ENCODE measurements at regions not wholly inside any gene's neighbourhood (a gene's known extent, or its start where the extent isn't known, plus 50 kb on each side); places are given as distances from the start of the nearest gene placed in this dataset.

DNA sequence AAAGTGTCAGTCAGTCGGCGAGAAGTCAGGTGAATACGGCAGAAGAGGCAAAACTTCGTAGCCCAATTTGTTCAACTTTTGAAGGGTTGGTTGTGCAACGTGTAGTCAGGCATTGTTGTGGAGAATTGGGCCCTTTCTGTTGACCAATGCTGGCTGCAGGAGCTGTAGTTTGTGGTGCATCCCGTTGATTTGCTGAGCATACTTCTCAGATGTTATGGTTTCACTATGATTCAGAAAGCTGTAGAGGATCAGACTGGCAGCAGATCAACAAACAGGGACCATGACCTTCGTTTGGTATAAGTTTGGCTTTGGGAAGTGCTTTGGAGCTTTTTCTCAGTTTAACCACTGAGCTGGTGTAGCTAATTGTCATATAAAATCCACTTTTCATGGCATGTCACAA, 190.2 kb upstream of the ADAMTS5 start:
- POLR2A ChIA-PET: no interaction called here
- TF ChIP-seq ZNF384 (IDR thresholded peaks at IDR 0.05) (no peak), ELF4 (IDR thresholded peaks at IDR 0.05) (no peak), FOXK2 (IDR thresholded peaks at IDR 0.05) (no peak), HDGF (IDR thresholded peaks at IDR 0.05; ENCODE audit: borderline replicate concordance) (no peak), TARDBP (IDR thresholded peaks at IDR 0.05) (no peak), ARNT (IDR thresholded peaks at IDR 0.05) (no peak), BHLHE40 (IDR thresholded peaks at IDR 0.05; ENCODE audit: borderline replicate concordance) (no peak), SP1 (IDR thresholded peaks at IDR 0.05) (no peak), CTBP1 (IDR thresholded peaks at IDR 0.05; ENCODE audit: borderline replicate concordance) (no peak), L3MBTL2 (conservative IDR thresholded peaks at IDR 0.05) (no peak), FOXM1 (IDR thresholded peaks at IDR 0.05; ENCODE audit: borderline replicate concordance) (no peak), LEF1 (IDR thresholded peaks at IDR 0.05; ENCODE audit: borderline replicate concordance) (no peak)
- TF ChIP-seq, protein P1, sequence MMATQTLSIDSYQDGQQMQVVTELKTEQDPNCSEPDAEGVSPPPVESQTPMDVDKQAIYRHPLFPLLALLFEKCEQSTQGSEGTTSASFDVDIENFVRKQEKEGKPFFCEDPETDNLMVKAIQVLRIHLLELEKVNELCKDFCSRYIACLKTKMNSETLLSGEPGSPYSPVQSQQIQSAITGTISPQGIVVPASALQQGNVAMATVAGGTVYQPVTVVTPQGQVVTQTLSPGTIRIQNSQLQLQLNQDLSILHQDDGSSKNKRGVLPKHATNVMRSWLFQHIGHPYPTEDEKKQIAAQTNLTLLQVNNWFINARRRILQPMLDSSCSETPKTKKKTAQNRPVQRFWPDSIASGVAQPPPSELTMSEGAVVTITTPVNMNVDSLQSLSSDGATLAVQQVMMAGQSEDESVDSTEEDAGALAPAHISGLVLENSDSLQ (IDR thresholded peaks at IDR 0.05): no peak
- CTCF ChIA-PET: no interaction called here
- DNase-seq (ENCODE audit: extremely low spot score): no peak

DNA sequence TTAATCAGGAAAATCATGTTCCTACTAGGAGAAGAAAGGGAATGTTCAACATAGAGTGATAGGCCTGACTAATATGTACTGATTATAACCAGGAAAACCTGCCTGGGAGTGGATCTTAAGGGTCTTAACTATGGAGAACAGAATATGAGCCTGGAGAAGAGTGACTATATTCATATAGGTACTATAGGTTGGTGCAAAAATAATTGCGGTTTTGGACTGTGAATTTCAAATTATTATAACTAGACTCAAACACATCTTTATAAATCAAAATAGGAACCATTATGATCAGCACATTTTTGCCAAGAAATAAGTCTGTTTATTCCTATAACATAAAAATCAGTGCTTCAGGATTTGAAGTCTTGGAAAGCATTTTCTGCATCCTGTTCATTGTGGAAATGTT, 189.8 kb upstream of the ADAMTS5 start:
- TF ChIP-seq ZNF384 (IDR thresholded peaks at IDR 0.05) (no peak), ELF4 (IDR thresholded peaks at IDR 0.05) (peak; percentile 60; the same call in 1 of the 2 replicates)
- DNase-seq (ENCODE audit: extremely low spot score): no peak
- CTCF ChIA-PET: no interaction called here
- POLR2A ChIA-PET: no interaction called here

DNA sequence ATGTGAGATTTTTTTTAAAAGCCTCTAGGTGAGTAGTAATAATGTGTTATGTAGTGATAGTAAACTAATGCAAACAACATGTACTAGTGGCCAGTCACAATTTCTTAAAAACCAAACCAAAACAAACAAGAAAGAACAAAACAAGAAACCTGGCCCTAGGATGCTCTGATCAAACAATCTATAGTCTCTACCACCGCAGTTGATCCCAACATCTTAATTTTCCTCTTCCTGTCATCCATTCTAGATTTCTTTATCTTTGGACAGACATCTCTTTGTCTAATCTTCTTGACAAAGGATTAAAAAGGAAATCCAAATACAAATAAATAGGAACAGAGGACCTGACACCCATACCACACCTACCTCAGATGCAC, 188.2 kb upstream of the ADAMTS5 start:
- DNase-seq (ENCODE audit: extremely low spot score): no peak
- TF ChIP-seq ARNT (IDR thresholded peaks at IDR 0.05): no peak
- TF ChIP-seq BHLHE40 (IDR thresholded peaks at IDR 0.05; ENCODE audit: borderline replicate concordance): no peak
- no peak for TF ChIP-seq CTBP1 (IDR thresholded peaks at IDR 0.05; ENCODE audit: borderline replicate concordance)
- no peak for TF ChIP-seq ELF4 (IDR thresholded peaks at IDR 0.05)
- no peak for TF ChIP-seq FOXA1 (IDR thresholded peaks at IDR 0.05)
- TF ChIP-seq SUZ12 (IDR thresholded peaks at IDR 0.05): no peak
- no peak for TF ChIP-seq LEF1 (IDR thresholded peaks at IDR 0.05; ENCODE audit: borderline replicate concordance)
- TF ChIP-seq FOXM1 (IDR thresholded peaks at IDR 0.05; ENCODE audit: borderline replicate concordance): no peak
- ChIA-PET CTCF (no interaction called here), POLR2A (no interaction called here)

DNA sequence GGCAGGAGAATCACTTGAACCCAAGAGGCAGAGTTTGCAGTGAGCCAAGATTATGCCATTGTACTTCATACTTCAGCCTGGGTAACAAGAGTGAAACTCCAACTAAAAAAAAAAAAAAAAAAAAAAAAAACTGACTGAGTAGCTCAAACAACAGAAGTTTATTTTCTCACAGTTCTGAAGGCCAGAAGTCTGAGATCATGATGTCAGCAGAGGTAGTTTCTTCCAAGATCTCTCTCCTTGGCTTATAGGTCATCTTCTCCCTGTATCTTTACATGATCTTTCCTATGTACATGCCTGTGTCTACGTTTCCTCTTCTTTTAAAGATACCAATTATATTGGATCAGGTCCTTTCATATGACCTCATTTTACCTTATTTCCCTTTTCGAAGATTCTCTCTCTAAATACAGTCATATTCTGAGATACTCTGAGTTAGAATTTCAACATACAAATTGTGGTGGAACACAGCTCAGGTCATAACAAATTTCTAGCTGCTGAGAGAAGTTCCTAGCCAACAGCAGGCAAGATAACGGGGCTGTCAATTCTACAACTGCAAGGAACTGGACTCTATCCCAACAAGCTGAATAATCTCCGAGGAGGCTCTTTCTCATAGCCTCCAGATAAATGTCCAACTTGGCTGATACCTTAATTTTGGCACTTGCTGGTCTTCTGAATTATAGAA, 187.7 kb upstream of the ADAMTS5 start:
- TF ChIP-seq NFRKB (IDR thresholded peaks at IDR 0.05): no peak
- no peak for TF ChIP-seq FOXM1 (IDR thresholded peaks at IDR 0.05; ENCODE audit: borderline replicate concordance)
- no peak for TF ChIP-seq BHLHE40 (IDR thresholded peaks at IDR 0.05; ENCODE audit: borderline replicate concordance)
- no peak for TF ChIP-seq ARNT (IDR thresholded peaks at IDR 0.05)
- TF ChIP-seq FOXK2 (IDR thresholded peaks at IDR 0.05): no peak
- no peak for TF ChIP-seq LEF1 (IDR thresholded peaks at IDR 0.05; ENCODE audit: borderline replicate concordance)
- no peak for TF ChIP-seq CTBP1 (IDR thresholded peaks at IDR 0.05; ENCODE audit: borderline replicate concordance)
- ChIA-PET CTCF (no interaction called here), POLR2A (no interaction called here)
- no peak for DNase-seq (ENCODE audit: extremely low spot score)

DNA sequence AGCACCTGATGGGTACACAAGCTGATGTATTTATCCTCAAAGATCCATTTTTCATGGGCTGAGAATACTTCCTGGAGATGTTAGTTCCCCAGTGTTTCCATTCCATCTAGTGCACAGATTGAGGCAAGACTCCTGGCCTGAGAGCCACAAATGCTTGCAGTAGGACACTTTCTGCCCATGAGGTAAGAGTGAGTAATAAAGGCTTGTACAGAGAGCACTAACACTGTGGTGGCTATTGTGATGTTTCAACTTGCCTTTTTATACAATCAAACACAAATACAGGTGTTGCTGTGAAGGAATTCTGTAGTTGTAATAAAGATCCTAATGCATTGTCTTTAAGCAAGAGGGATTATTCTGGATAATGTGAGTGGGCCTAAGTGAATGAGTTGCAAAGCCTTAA, 186.1 kb upstream of the ADAMTS5 start:
- TF ChIP-seq FOXA1 (IDR thresholded peaks at IDR 0.05): no peak
- no peak for TF ChIP-seq FOXK2 (IDR thresholded peaks at IDR 0.05)
- no peak for TF ChIP-seq TARDBP (IDR thresholded peaks at IDR 0.05)
- TF ChIP-seq ARNT (IDR thresholded peaks at IDR 0.05): no peak
- TF ChIP-seq LEF1 (IDR thresholded peaks at IDR 0.05; ENCODE audit: borderline replicate concordance): no peak
- TF ChIP-seq, protein P1 (IDR thresholded peaks at IDR 0.05): no peak
- no peak for TF ChIP-seq ELF4 (IDR thresholded peaks at IDR 0.05)
- TF ChIP-seq BHLHE40 (IDR thresholded peaks at IDR 0.05; ENCODE audit: borderline replicate concordance): no peak
- no peak for TF ChIP-seq FOXM1 (IDR thresholded peaks at IDR 0.05; ENCODE audit: borderline replicate concordance)
- TF ChIP-seq ZNF384 (IDR thresholded peaks at IDR 0.05): no peak
- no peak for TF ChIP-seq HDGF (IDR thresholded peaks at IDR 0.05; ENCODE audit: borderline replicate concordance)
- no peak for TF ChIP-seq L3MBTL2 (conservative IDR thresholded peaks at IDR 0.05)
- no peak for TF ChIP-seq SUZ12 (IDR thresholded peaks at IDR 0.05)
- TF ChIP-seq NFRKB (IDR thresholded peaks at IDR 0.05): no peak
- no peak for TF ChIP-seq SP1 (IDR thresholded peaks at IDR 0.05)
- no peak for TF ChIP-seq CTBP1 (IDR thresholded peaks at IDR 0.05; ENCODE audit: borderline replicate concordance)
- POLR2A ChIA-PET: no interaction called here
- CTCF ChIA-PET: no interaction called here
- DNase-seq (ENCODE audit: extremely low spot score): no peak

DNA sequence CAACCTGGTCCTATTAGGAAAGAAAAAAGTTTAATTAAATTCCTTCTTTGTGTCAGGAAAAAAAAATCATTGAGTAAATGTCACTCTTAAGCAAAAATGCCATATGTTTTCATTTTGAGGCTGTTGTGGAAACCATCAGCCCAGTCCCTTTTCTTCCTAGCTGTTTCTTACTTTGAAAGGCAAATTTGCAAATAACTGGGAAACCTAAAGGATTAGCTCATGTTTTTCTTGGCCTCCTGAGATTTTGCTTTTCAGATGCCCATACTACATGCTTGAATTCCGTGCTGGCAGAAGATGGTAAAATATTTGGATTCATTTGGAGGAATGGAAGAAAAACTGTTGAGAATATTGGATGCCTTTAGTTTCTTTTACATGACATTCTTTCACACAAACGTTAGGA, 182.1 kb upstream of the ADAMTS5 start:
- ChIA-PET CTCF (no interaction called here), POLR2A (no interaction called here)
- TF ChIP-seq HDGF (IDR thresholded peaks at IDR 0.05; ENCODE audit: borderline replicate concordance) (no peak), FOXM1 (IDR thresholded peaks at IDR 0.05; ENCODE audit: borderline replicate concordance) (no peak), ZNF384 (IDR thresholded peaks at IDR 0.05) (no peak), NFRKB (IDR thresholded peaks at IDR 0.05) (no peak), ARNT (IDR thresholded peaks at IDR 0.05) (no peak), BHLHE40 (IDR thresholded peaks at IDR 0.05; ENCODE audit: borderline replicate concordance) (no peak), CTBP1 (IDR thresholded peaks at IDR 0.05; ENCODE audit: borderline replicate concordance) (no peak), FOXA1 (IDR thresholded peaks at IDR 0.05) (no peak), SP1 (IDR thresholded peaks at IDR 0.05) (no peak)
- TF ChIP-seq, protein P1 (IDR thresholded peaks at IDR 0.05): no peak
- no peak for DNase-seq (ENCODE audit: extremely low spot score)

Data from HEK293T (cell line).